G401.6 (cell line): ENCODE measurements at regions not wholly inside any gene's neighbourhood (a gene's known extent, or its start where the extent isn't known, plus 50 kb on each side); places are given as distances from the start of the nearest gene placed in this dataset.
"Not testable (repeated sequence)": the region's sequence is repeated elsewhere in the genome, so short reads cannot be mapped to it uniquely, and the experiment has no call there.

Experiments
- FAIRE-seq: peaks from 2 replicates; lab custom pipeline; 2012; peaks lifted over from hg19 to GRCh38; lab: Jason Lieb, UNC

- FAIRE-seq, result no peak
Observed at GRCh38 chr15:66884115-66884622, 181.2 kb upstream of the SMAD3 start.

- no peak for FAIRE-seq
Observed at GRCh38 chr15:66884661-66885237, 180.7 kb upstream of the SMAD3 start.

- no peak for FAIRE-seq
Observed at GRCh38 chr15:66885281-66885915, 180.0 kb upstream of the SMAD3 start.

- FAIRE-seq, result no peak
Observed at GRCh38 chr15:66886241-66886675, 179.1 kb upstream of the SMAD3 start.

- FAIRE-seq, result no peak
Observed at GRCh38 chr15:66886686-66887273, 178.6 kb upstream of the SMAD3 start.

DNA sequence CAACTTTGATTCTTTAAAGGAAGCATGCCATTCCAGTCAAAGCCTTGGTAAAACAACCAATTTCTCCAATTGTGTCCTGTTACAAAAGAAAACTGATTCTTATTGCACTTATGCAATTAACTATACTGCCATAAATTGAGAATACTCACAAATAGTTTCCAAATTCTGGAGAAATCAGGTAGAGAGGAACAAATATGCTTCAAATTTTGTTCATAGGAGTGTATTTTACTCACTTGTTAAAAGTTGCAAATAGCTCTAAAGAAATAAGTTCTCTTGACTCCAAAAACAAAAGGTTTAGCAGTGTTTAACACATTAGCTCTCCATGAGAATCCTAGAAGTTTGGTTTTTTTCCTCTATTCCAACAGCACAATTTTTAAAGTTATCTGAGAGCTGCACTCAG is 176.1 kb upstream of the SMAD3 start:
- not testable (repeated sequence) for FAIRE-seq

GRCh38 chr15:66891776-66892175 is 173.6 kb upstream of the SMAD3 start:
- no peak for FAIRE-seq

- no peak for FAIRE-seq
Observed at GRCh38 chr15:66893294-66893693, 172.1 kb upstream of the SMAD3 start.

- no peak for FAIRE-seq
Observed at GRCh38 chr15:66894363-66894762, 171.0 kb upstream of the SMAD3 start.

- no peak for FAIRE-seq
Observed at GRCh38 chr15:66894986-66895780, 170.2 kb upstream of the SMAD3 start.

GRCh38 chr15:66895794-66896453 is 169.5 kb upstream of the SMAD3 start:
- FAIRE-seq, result no peak

- no peak for FAIRE-seq
Observed at GRCh38 chr15:66896611-66897010, 168.8 kb upstream of the SMAD3 start.

GRCh38 chr15:66897416-66897815 is 168.0 kb upstream of the SMAD3 start:
- no peak for FAIRE-seq

- no peak for FAIRE-seq
Observed at GRCh38 chr15:66897971-66898370, 167.4 kb upstream of the SMAD3 start.

- FAIRE-seq, result no peak
Observed at GRCh38 chr15:66898656-66899386, 166.6 kb upstream of the SMAD3 start.

DNA sequence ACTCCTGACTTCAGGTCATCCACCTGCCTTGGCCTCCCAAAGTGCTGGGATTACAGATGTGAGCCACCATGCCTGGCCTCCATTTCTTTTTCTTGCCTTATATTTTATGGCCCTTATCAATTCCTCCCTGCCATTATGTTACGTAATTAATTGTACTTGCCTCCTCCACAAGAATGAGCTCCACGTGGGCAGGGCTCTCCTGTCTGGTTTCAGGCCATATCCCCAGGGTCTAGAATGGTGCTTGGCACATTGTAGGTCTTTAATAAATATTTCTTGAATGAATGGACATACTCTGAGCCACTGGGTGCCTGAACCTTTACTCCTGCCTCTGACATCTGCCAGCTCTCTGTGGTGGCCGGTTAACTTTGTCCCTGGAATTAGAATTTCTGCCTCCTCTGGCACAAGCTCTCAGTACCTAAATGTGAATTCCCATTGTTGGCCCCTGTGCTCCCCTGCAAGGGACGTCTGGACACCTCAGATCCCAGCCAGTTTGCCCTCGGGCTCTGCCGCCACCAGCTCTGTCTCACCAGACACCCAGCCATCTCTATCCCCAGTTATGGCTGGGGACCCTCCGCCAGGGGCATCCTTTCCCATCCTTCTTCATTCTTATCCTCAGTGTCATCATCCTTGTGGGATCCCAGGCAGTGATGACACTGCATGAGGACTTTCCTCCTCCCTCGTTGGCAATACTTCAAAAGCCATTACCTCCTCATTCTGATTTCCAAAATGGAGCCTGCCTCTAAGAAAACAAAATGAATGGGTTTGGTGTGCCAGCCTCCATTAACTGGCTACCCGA is 165.6 kb upstream of the SMAD3 start:
- FAIRE-seq, result no peak

- FAIRE-seq, result no peak
Observed at GRCh38 chr15:66900586-66901310, 164.7 kb upstream of the SMAD3 start.

DNA sequence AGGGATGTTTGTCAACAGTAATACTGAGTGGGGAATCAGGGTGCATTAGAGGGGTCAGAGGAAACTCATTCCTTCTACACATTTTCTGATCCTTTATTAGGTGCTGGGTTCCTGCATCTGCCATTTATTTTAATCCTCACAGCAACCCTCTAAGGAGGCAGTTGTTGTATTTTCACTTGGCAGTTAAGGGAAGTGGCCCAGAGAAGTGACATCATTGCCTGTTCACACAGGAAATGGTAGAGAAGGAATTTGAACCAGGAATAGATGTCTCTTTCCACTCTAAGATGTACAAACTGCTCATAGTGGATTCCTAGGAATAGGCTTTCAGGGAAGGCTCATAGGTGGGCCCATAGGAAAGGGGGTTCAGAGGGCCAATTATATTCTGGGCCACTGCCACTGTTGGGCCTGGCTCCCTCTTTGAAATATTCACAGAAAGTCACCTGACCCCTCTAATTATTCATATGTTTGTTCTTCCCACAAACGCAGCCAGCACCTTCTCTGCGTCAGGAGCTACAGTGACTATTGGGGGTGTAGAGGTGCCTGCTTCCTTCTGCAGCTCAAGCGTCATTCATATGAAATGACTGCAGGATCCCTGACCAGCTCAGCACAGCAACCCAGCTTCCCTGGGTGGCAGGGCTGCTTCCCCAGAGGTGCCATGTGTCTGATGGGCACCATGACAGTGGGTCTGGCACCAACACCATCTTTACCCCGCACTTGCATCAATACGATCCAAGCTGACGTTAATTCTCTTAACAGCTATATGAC is 163.9 kb upstream of the SMAD3 start:
- no peak for FAIRE-seq

DNA sequence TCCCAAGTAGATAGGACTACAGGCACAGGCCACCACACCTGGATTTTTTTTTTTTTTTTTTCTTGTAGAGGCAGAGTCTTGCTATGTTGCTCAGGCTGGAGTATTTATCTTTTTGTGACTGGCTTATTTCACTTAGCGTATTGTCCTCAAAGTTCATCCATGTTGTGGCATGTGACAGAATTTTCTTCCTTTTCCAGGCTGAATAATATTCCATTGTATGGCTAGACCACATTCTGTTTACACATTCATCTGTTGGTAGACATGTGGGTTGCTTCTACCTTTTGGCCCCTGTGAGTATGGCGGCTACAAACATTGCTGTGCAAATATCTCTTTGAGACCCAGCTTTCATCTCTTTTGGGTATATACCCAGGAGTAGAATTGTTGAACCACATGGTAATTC is 160.2 kb upstream of the SMAD3 start:
- FAIRE-seq, result no peak
